ENCODE measurements at regions not wholly inside any gene's neighbourhood (a gene's known extent, or its start where the extent isn't known, plus 50 kb on each side); places are given as distances from the start of the nearest gene placed in this dataset.
"Not testable (repeated sequence)": the region's sequence is repeated elsewhere in the genome, so short reads cannot be mapped to it uniquely, and the experiment has no call there.

- no peak for DNase-seq (ENCODE audit: low spot score)
Observed at GRCh38 chr12:126436041-126436440, 1370.8 kb downstream of the AACS start.

GRCh38 chr12:126437934-126438333 lies 1372.7 kb downstream of the AACS start:
- DNase-seq (ENCODE audit: low spot score) = no peak

- no peak for DNase-seq (ENCODE audit: low spot score)
Observed at GRCh38 chr12:126443977-126444376, 1378.7 kb downstream of the AACS start.

- no peak for DNase-seq (ENCODE audit: low spot score)
Observed at GRCh38 chr12:126447346-126447745, 1382.1 kb downstream of the AACS start.

- no peak for DNase-seq (ENCODE audit: low spot score)
Observed at GRCh38 chr12:126451809-126452208, 1386.6 kb downstream of the AACS start.

GRCh38 chr12:126452686-126453085 lies 1387.5 kb downstream of the AACS start:
- DNase-seq (ENCODE audit: low spot score) = not testable (repeated sequence)

- DNase-seq (ENCODE audit: low spot score) = no peak
Observed at GRCh38 chr12:126454581-126454980, 1389.3 kb downstream of the AACS start.

GRCh38 chr12:126457776-126458175 lies 1392.5 kb downstream of the AACS start:
- DNase-seq (ENCODE audit: low spot score) = no peak

- no peak for DNase-seq (ENCODE audit: low spot score)
Observed at GRCh38 chr12:126464153-126464552, 1398.9 kb downstream of the AACS start.

- no peak for DNase-seq (ENCODE audit: low spot score)
Observed at GRCh38 chr12:126469211-126469610, 1404.0 kb downstream of the AACS start.

- no peak for DNase-seq (ENCODE audit: low spot score)
Observed at GRCh38 chr12:126474703-126475102, 1409.5 kb downstream of the AACS start.

- DNase-seq (ENCODE audit: low spot score) = no peak
Observed at GRCh38 chr12:126480451-126480850, 1415.2 kb downstream of the AACS start.

GRCh38 chr12:126481688-126482087 lies 1416.5 kb downstream of the AACS start:
- DNase-seq (ENCODE audit: low spot score) = no peak

- DNase-seq (ENCODE audit: low spot score) = no peak
Observed at GRCh38 chr12:126482238-126482889, 1417.1 kb downstream of the AACS start.

GRCh38 chr12:126483145-126484068 lies 1418.2 kb downstream of the AACS start:
- DNase-seq (ENCODE audit: low spot score) = no peak

GRCh38 chr12:126487431-126487980 lies 1422.3 kb downstream of the AACS start:
- DNase-seq (ENCODE audit: low spot score) = no peak

GRCh38 chr12:126488806-126489205 lies 1423.6 kb downstream of the AACS start:
- no peak for DNase-seq (ENCODE audit: low spot score)

GRCh38 chr12:126492181-126492580 lies 1426.9 kb downstream of the AACS start:
- no peak for DNase-seq (ENCODE audit: low spot score)

GRCh38 chr12:126493366-126494108 lies 1428.3 kb downstream of the AACS start:
- DNase-seq (ENCODE audit: low spot score) = no peak

GRCh38 chr12:126496201-126496600 lies 1431.0 kb downstream of the AACS start:
- no peak for DNase-seq (ENCODE audit: low spot score)

- no peak for DNase-seq (ENCODE audit: low spot score)
Observed at GRCh38 chr12:126506426-126507182, 1441.4 kb downstream of the AACS start.

GRCh38 chr12:126507231-126507630 lies 1442.0 kb downstream of the AACS start:
- no peak for DNase-seq (ENCODE audit: low spot score)
